ENCODE measurements at regions not wholly inside any gene's neighbourhood (a gene's known extent, or its start where the extent isn't known, plus 50 kb on each side); places are given as distances from the start of the nearest gene placed in this dataset.
"Not testable (repeated sequence)": the region's sequence is repeated elsewhere in the genome, so short reads cannot be mapped to it uniquely, and the experiment has no call there.

GRCh38 chr6:100099189-100100074 lies 105.4 kb upstream of the MCHR2 start:
- no peak for DNase-seq (ENCODE audit: low spot score)

- DNase-seq (ENCODE audit: low spot score): no peak
These were observed 102.9 kb upstream of the MCHR2 start for GRCh38 chr6:100096936-100097335.

DNA sequence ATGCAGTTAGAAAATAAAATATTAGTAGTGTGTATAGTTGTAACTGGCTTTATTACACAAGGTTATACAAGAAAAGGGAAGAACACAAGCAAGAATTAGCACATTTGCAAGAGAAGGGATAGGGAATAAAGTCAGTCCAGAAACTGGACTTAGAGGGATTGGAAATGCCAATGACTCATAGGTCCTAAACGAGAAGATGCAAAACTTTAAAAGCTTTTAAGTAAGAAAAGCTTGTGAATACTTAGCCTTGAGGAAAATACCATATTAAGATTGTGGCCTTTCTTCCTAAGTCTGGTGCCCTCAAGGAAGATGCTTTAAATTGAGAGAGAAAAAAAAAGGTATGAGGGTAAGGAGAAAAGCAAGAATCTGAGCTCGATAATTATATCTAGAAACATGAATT lies 102.3 kb upstream of the MCHR2 start:
- DNase-seq (ENCODE audit: low spot score): no peak

- no peak for DNase-seq (ENCODE audit: low spot score)
These were observed 99.4 kb upstream of the MCHR2 start for GRCh38 chr6:100093405-100093804.

DNA sequence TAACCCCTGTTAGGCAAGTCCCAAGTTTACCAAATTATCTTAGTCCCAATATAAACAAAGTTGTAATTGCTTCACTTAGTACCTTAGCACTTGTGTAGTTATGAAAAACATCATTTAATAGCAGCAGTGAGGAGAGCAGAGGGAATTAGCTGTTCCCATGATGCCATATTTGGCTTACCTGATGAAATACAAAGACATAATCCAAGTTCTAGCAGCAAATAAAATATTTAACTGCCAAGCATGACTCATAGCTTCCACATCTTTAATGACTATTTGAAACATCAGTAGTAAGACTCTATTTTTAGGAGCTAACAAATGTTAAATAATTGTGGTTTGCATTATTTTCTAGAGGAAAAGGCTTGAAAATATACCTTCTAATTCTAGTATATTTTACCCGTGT lies 94.0 kb upstream of the MCHR2 start:
- no peak for DNase-seq (ENCODE audit: low spot score)

DNA sequence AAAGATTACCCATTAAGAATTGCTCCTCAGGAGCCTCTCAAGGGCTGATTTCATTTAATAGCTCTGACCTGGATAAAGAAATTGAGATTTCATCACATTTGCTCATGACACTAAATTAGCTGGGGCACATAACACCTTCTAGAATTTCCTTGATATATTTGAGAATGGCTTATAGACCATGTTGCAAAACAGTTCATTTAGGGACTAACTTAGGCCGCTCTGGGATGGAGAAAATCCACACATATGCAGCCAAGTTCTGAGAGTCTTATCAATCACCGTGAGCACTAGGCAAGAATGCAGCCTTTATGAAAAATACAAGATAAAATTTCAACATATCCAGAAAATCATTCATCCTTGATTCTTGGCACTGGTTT lies 91.0 kb upstream of the MCHR2 start:
- no peak for DNase-seq (ENCODE audit: low spot score)

GRCh38 chr6:100084316-100084990 lies 90.4 kb upstream of the MCHR2 start:
- no peak for DNase-seq (ENCODE audit: low spot score)

DNA sequence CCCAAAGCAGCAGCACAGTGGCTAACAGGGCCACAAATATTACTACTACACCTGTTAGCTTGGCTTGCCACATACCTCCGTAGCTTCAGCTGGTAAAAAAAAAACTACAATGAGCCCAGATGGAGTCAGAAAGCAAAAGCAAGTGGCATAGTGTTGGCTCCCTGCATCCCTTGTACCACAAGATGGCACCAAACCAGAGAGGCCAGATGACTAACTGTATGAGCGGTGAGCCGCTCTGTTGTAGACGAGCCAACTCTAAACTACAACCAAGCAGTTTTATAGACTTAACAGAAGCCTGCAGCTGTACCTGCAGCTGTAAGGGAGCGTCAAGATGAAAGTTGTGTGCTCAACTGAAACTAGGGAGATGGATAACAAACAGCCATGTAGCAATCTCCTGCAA lies 84.5 kb upstream of the MCHR2 start:
- DNase-seq (ENCODE audit: low spot score): no peak

- no peak for DNase-seq (ENCODE audit: low spot score)
These were observed 71.3 kb upstream of the MCHR2 start for GRCh38 chr6:100065348-100065747.

- no peak for DNase-seq (ENCODE audit: low spot score)
These were observed 68.6 kb upstream of the MCHR2 start for GRCh38 chr6:100062621-100063020.

DNA sequence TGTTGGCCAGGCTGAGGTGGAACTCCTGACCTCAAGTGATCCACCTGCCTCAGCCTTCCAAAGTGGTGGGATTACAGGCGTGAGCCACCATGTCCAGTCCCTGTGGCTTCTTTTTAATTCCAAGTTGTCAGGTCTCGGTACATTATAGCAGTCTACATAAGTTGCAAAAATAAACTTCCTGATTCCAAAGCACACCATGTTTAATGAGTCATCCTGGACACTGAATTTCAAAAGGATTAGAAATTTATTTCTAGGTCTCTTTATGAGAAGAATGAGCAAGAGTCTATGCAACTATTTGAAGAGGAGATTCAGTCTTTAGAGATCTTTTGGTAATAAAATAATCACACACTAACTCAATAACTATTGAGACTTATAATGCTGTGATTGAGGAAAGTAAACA lies 63.9 kb upstream of the MCHR2 start:
- DNase-seq (ENCODE audit: low spot score): no peak

DNA sequence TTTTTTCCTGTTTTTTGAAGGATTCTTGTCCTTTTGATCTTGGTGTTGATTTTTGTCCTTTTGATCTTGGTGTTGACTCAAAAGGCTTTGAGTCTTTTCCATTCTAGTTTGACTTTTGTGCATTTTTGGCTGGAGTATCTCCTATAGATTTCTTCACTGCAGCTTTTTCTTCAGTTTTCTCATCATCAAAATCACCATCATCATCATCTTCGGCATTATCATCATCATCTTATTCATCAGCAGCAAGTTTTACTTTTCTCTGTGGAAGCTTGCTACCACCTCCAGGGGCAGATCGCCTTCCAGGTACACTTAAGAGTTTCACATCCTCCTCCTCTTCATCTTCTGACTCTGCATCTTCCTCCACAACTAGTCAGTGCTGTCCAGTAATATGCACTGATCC lies 56.5 kb upstream of the MCHR2 start:
- no peak for DNase-seq (ENCODE audit: low spot score)

- not testable (repeated sequence) for DNase-seq (ENCODE audit: low spot score)
These were observed 49.9 kb upstream of the MCHR2 start for GRCh38 chr6:100043961-100044360.
